Endodermal cell (in vitro differentiated cells): ENCODE measurements at regions not wholly inside any gene's neighbourhood (a gene's known extent, or its start where the extent isn't known, plus 50 kb on each side); places are given as distances from the start of the nearest gene placed in this dataset.

ENCODE experiments used
- DNase-seq: peaks from one replicate; pipeline ENCODE4 v3.0.0-alpha.2; 2017
- H3K27ac ChIP-seq: 2 replicates; pipeline ENCODE4 v1.5.1; 2013; ENCODE audit warnings: mild to moderate bottlenecking, low read depth, low read length, moderate library complexity
- H3K27me3 ChIP-seq: 2 replicates; pipeline ENCODE4 v1.6.1; 2013; ENCODE audit warnings: mild to moderate bottlenecking, low read length, moderate library complexity; ENCODE audit not compliant: insufficient read depth, control insufficient read depth, poor library complexity, severe bottlenecking
- H3K36me3 ChIP-seq: 2 replicates; pipeline ENCODE4 v1.7.0; 2013; ENCODE audit warnings: mild to moderate bottlenecking, low read length, moderate library complexity; ENCODE audit not compliant: control insufficient read depth, insufficient read depth
- H3K4me1 ChIP-seq: one replicate; pipeline ENCODE4 v1.7.0; 2013; ENCODE audit warnings: low read length; ENCODE audit not compliant: control insufficient read depth, insufficient read depth
- H3K4me3 ChIP-seq: 2 replicates; pipeline ENCODE4 v1.5.1; 2013; ENCODE audit warnings: mild to moderate bottlenecking, low read length, moderate library complexity
- H3K9ac ChIP-seq: 2 replicates; pipeline ENCODE4 v1.6.1; 2013; ENCODE audit warnings: mild to moderate bottlenecking, low read length, moderate library complexity; ENCODE audit not compliant: poor library complexity, severe bottlenecking; ENCODE audit errors: extremely low read depth
- H3K9me3 ChIP-seq: 2 replicates; pipeline ENCODE4 v1.6.1; 2013; ENCODE audit warnings: mild to moderate bottlenecking, low read length, moderate library complexity; ENCODE audit not compliant: control insufficient read depth
- H3K27ac Mint-ChIP-seq: 2 replicates; pipeline ENCODE4 v1.8.0; 2020; ENCODE audit warnings: mixed read lengths
- H3K27me3 Mint-ChIP-seq: 2 replicates; pipeline ENCODE4 v1.8.0; 2021; ENCODE audit warnings: mild to moderate bottlenecking, mixed read lengths; ENCODE audit not compliant: insufficient read depth
- H3K36me3 Mint-ChIP-seq: 2 replicates; pipeline ENCODE4 v1.8.0; 2020; ENCODE audit warnings: low read depth, mixed read lengths
- H3K4me1 Mint-ChIP-seq: 2 replicates; pipeline ENCODE4 v1.8.0; 2020; ENCODE audit warnings: mixed read lengths
- H3K4me3 Mint-ChIP-seq: 2 replicates; pipeline ENCODE4 v1.8.0; 2020; ENCODE audit warnings: mild to moderate bottlenecking, moderate library complexity, mixed read lengths
- H3K9me3 Mint-ChIP-seq: 2 replicates; pipeline ENCODE4 v1.8.0; 2020; ENCODE audit warnings: mild to moderate bottlenecking, mixed read lengths
- WGBS, 2 experiments: methylation state at CpG; one replicate each; pipeline versions ENCODE4 v1.1.5 to v1.1.7; 2013; ENCODE audit warnings: missing lambda C conversion rate in 2 of 2, mixed read lengths in 1 of 2; ENCODE audit not compliant: insufficient coverage in 1 of 2, insufficient read length in 1 of 2; 5-methylcytosine and 5-hydroxymethylcytosine counted together
- TF ChIP-seq, protein P1 (sequence below): fragments of 200-600 bp; sonication (generic); conservative IDR thresholded peaks from 2 replicates; pipeline ENCODE4 v1.5.0; 2021; ENCODE audit warnings: antibody characterized with exemption, mild to moderate bottlenecking

DNA sequence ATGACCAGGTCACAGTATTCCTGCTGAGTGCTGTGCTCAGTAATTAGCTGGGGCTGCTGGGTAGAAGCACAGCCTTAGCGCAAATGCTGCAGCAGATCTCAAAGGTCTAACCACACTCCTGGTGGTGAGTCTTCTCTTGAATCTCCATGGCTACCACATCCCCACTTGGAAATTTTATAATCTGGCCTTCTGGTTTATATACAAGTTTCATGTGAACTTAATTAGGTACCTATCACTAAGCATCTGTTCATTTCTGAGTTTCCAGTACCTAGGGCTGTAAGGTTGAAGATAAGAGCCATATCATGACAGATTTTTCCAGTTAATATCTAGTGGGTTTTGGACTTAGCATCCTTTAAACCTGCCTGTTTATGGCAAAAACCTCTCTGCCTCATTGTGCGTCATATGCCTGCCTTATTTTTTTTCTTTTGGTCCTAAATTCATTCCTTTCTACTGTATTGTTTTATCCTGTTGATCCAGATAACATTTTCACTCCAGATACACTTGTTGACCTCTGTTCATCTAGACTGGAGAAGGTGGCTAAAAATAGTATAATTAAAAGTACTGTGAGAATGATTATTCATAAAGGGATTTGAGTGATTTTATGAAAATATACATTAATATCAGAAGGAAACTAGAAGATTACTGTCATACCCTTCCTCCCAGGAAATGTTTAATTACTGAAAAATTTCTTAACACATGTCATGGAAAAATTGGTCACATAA is 168.4 kb upstream of the THUMPD2 start:
- Mint-ChIP-seq H3K27ac (no peak overlapping the region), H3K27me3 (no peaks in the 10 kb centered on the region), H3K36me3 (no peaks in the 10 kb centered on the region), H3K4me3 (no peak overlapping the region), H3K4me1 (no peaks in the 10 kb centered on the region), H3K9me3 (no peaks in the 10 kb centered on the region)
- TF ChIP-seq, protein P1, sequence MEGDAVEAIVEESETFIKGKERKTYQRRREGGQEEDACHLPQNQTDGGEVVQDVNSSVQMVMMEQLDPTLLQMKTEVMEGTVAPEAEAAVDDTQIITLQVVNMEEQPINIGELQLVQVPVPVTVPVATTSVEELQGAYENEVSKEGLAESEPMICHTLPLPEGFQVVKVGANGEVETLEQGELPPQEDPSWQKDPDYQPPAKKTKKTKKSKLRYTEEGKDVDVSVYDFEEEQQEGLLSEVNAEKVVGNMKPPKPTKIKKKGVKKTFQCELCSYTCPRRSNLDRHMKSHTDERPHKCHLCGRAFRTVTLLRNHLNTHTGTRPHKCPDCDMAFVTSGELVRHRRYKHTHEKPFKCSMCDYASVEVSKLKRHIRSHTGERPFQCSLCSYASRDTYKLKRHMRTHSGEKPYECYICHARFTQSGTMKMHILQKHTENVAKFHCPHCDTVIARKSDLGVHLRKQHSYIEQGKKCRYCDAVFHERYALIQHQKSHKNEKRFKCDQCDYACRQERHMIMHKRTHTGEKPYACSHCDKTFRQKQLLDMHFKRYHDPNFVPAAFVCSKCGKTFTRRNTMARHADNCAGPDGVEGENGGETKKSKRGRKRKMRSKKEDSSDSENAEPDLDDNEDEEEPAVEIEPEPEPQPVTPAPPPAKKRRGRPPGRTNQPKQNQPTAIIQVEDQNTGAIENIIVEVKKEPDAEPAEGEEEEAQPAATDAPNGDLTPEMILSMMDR, result no peak
- Histone ChIP-seq H3K4me3 (no peak overlapping the region), H3K27ac (no peak overlapping the region), H3K4me1 (no peaks in the 10 kb centered on the region), H3K9ac (no peak overlapping the region), H3K36me3 (no peaks in the 10 kb centered on the region), H3K27me3 (no peaks in the 10 kb centered on the region), H3K9me3 (no peaks in the 10 kb centered on the region)
- WGBS, 2 experiments, result 90 to 92% methylated on average over 1 to 2 of the region's 2 CpGs
- no peak for DNase-seq

DNA sequence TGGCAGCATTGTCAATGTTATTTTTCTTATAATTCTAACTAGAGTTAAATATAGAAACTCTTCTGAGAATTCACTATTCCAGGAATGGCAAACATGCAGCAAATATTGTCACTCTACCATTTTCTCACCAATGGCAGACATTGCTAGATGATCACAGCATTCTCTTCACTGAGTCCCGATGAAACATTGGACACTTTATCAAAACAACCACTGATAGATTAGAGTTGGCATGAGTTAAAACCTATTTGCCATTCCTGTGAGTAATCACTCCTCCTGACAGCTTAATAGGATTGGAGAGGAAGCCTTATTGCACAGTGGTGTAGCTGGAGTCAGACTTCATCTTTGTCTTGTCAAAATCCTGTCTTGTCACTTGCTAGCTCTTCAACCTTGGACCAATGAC is 163.9 kb upstream of the THUMPD2 start:
- no peaks in the 10 kb centered on the region for H3K9me3 ChIP-seq
- H3K4me3 ChIP-seq, result no peak overlapping the region
- no peak overlapping the region for H3K4me3 Mint-ChIP-seq
- H3K27me3 Mint-ChIP-seq, result no peaks in the 10 kb centered on the region
- H3K36me3 ChIP-seq, result no peaks in the 10 kb centered on the region
- no peak overlapping the region for H3K27ac ChIP-seq
- no peaks in the 10 kb centered on the region for H3K36me3 Mint-ChIP-seq
- WGBS, 2 experiments, result 80 to 89% methylated on average over 1 of the region's 1 CpG
- TF ChIP-seq, protein P1, result no peak
- no peaks in the 10 kb centered on the region for H3K4me1 ChIP-seq
- no peak overlapping the region for H3K27ac Mint-ChIP-seq
- H3K4me1 Mint-ChIP-seq, result peaks cover 1% of the 10 kb centered on the region
- H3K9ac ChIP-seq, result no peak overlapping the region
- no peaks in the 10 kb centered on the region for H3K9me3 Mint-ChIP-seq
- no peaks in the 10 kb centered on the region for H3K27me3 ChIP-seq
- DNase-seq, result no peak

DNA sequence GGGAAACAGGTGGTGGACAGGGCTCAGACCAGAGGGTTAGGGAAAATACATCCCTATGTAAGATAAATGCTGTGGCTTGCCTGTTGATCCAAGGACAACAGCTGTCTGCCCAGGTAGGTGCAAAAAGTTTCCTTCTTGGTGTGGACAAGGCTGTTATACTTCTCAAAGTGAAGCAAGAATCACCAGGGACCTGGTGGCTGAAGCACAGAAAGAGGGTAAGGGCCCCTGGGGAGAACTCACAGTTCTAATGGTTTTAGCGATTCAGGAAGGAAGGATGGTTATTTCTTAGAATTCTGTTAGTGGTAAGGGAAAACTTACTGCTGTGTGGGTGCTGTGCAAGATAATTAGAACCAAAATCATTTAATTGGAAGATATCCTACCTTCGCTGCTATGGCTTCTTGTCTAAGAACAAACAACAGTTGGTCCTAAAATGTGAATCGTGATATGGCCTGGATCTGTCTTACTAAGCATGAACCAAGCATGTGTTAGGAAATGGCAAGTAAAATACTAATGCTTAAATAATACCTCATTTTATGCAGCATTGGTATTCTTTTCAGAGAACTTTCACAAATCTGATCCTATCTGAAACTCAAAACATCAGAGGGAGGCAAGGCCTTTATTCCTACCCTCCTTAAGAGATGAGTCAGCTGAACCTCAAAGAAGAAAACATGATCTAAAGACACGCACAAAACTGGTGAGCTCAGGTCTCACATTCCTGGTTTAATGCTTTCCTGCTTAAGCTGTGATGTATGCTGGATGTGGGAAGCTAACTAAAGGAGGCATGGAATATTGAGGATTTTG is 159.2 kb upstream of the THUMPD2 start:
- Mint-ChIP-seq H3K9me3 (no peaks in the 10 kb centered on the region), H3K27ac (no peak overlapping the region), H3K4me3 (no peak overlapping the region), H3K27me3 (no peaks in the 10 kb centered on the region), H3K36me3 (no peaks in the 10 kb centered on the region), H3K4me1 (peaks cover 4% of the 10 kb centered on the region)
- no peaks in the 10 kb centered on the region for H3K27me3 ChIP-seq
- H3K27ac ChIP-seq, result no peak overlapping the region
- no peaks in the 10 kb centered on the region for H3K36me3 ChIP-seq
- no peak for DNase-seq
- H3K9me3 ChIP-seq, result no peaks in the 10 kb centered on the region
- no peak overlapping the region for H3K9ac ChIP-seq
- 93% methylated on average over 2 to 4 of the region's 4 CpGs for WGBS, 2 experiments
- TF ChIP-seq, protein P1, result no peak
- H3K4me1 ChIP-seq, result no peaks in the 10 kb centered on the region
- no peak overlapping the region for H3K4me3 ChIP-seq
